Muscle of arm (tissue), 1 donor: ENCODE measurements at regions not wholly inside any gene's neighbourhood (a gene's known extent, or its start where the extent isn't known, plus 50 kb on each side); places are given as distances from the start of the nearest gene placed in this dataset.
"Not testable (repeated sequence)": the region's sequence is repeated elsewhere in the genome, so short reads cannot be mapped to it uniquely, and the experiment has no call there.

ENCODE experiments used
- DNase-seq: peaks from one replicate; pipeline ENCODE4 v3.0.0-alpha.2; 2013

DNA sequence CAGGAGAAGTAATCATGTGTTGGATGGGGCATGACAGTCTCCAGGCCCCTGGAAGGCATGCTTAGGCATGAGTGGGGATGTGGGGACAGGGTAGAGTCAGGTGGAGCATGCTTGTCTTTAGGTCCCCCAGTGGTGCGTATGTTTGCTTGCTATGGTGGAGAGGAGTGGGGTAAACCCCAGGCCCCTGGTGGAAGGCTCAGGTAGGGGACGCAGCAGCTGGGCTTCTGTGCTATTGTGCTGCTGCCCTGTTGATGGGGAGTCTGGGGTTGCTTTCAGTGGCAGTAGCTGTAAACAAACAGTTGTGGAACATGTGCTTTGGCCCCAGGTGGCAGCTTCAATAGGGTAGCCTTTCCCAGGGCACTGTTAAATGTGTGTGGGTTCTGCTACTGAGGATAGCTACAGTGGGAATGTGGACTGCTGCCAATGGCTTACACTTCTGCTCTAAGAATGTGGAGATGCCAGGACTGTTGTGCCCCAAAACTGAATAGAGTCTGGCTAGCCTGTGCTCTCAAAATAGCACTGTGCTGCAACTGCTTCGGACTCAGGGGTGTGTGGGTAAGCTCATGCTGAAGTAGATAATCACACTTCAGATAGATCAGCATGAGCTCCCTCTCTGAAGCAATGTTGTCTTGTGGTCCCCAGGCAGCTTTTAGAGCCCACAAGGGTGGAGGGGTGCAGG is 1257.3 kb downstream of the DIAPH3 start:
- no peak for DNase-seq

DNA sequence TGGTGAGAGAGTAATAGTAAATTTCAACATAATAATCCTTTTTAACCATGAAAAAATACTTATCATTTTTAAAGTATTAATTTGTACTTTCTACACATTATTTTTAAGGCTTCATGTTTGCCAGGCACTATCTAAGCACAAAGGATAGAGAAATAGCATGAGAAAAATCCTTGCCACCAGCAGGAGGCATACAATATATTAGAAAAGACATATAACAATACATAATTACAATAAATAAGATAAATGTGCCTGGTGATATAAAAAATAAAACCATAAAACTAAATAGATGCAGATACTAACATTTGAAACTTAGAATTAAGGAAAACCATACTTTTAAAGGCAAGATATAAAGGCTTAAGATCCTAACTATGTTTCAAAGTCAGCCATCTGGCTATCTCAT is 1256.4 kb downstream of the DIAPH3 start:
- DNase-seq, result no peak

DNA sequence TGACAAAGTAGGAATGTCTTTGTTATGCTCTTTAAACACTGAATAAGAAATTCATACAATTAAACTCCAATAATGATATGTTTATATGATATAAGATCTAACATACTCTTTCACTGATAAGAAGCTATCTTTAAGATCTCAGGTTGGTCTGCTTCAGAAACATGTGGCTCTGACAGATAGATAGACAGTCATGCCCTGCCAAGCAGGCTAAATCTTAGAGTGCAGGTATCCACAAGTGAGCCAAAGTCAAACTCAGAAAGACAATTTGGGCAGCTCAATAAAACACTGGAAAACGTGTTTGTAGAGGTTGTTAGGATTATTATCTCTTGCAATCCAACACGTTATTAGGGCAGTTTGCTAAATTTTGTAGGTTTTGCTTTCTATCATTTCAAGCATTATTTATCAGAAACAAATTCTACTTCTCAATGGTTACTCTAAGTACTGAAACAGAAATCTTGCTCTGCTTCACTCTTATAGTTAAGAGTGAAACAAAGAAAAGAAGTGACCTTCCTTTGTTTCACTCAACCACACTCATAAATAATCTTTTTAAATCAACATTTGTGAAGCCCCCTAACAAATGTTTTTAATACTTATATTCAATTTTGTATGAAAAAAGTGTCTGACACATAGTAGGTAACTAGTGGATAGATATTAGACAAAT is 1255.6 kb downstream of the DIAPH3 start:
- DNase-seq, result no peak

DNA sequence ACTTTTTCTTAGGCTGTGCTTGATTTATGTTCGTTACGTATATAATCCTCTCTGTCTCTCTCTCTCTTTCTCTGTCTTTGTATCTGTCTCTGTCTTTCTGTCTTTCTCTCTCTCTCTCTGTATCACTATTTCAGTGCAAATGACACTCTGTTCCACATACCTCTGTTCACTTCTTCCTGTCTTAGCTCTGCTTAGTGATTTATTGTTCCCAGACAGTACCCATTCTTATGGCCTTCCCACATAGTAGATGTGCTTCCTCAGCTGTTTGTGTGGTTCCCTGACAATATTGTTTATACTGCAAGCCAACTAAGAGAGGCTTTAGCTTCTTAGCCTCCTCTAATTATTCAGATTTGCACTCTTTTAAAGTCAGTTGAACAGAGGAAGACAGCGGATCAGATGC is 1244.2 kb downstream of the DIAPH3 start:
- DNase-seq, result no peak

DNA sequence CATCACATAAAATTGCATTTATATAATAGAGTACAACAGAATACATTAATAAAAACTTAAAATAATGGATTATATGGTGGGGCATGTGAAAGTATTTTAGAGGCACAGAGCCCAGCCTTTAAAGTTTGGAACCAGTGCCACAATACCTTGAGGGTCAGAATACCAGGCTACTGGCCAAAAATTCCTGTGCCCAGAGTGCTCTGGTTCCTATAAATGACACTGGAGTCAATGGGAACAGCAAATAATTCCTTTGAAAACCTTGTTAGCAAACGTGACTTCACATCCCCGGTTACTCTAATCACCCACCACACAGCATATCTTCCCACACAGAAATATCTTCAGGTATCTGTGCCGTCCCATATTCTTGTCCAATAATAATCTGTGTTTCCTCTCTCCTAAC is 1242.6 kb downstream of the DIAPH3 start:
- no peak for DNase-seq

DNA sequence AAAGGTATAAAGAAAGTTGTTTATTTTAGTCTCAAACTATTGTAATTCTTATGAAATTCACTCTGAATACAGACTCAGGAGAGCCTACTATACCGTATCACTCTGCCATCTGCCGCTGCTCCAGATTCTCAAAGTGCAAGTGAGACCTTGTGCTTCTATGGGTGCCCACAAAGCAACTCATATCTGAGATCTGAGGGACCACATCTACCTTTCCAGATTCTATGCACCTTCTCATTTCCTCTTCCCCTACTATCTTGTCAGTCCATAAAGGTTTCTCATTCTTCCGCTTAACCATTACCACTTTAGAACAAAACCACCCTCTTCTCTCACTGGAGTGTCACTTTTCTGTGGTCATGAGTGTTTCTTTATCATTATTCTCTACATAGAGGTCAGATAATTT is 1236.9 kb downstream of the DIAPH3 start:
- no peak for DNase-seq

DNA sequence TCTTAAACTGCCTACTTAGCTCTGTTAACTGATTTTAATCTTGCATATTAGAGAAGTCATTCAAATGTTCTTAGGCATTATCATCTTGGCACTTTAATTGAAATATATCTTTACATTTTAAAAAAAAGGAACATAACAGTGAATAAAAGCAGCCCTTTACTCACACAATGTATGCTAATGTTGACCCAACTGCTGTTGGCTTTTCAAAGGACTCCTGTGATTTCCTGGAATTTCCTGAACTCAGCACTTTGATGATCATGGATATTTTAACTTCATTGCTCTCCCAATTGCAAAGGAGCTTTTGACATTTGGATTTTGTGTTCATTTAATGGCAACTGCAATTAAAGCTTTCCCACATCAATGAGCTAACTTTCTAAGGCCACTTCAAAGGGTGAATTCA is 1230.3 kb downstream of the DIAPH3 start:
- DNase-seq, result no peak

DNA sequence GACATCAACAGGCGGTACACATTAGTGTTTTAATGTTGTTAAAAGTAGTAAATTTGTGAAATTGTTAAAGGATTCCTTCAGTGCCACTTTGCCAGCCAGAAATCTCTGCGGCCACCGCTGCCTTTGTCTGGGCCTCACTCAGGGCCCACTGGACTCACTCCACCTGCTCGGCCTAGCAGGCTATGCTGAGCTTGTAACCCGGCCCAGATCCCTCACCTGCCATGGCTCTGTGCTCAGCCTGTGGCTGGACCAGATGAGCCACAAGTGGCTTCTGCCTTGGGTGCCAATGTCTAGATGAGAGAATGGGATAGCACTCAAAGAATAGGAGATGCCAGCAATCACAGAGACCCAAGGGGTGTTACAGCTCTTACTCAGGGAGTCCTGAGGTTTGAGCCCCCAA is 1228.0 kb downstream of the DIAPH3 start:
- no peak for DNase-seq

DNA sequence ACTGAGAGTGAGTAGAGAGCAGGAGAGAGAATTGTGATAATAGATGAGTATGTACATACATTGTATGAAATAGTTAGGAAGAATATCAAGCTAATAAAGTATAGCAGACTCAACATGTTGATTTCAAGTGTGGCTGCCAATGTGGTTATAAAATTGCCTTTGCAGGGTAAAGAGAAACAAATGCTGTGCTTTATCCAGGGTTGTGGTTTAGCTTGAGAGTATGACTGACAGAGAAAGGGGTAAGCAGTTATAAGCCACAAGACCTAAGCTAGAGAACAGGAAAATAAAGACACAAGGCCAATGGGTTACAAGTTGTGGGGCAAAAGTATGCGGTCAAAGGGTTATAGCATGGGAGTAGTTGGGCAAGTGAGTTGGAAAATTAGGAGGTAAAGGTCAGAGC is 1217.5 kb downstream of the DIAPH3 start:
- no peak for DNase-seq

DNA sequence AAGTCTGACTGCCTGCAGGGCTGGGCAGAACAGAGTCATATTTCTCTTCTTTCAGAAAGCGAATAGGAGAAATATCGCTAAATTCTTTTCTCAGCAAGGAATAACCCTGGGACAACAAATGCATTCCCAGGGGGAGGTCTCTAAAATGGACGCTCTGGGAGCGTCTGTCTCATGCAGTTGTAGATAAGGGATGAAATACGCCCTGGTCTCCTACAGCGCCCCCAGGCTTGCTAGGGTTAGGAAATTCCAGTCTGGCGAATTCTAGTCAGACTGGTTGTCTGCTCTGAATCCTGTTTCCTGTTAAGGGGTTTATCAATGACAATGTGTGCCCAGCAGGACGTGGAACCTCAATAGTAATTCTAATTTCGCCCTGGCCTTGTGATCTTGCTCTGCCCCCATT is 1214.1 kb downstream of the DIAPH3 start:
- no peak for DNase-seq

DNA sequence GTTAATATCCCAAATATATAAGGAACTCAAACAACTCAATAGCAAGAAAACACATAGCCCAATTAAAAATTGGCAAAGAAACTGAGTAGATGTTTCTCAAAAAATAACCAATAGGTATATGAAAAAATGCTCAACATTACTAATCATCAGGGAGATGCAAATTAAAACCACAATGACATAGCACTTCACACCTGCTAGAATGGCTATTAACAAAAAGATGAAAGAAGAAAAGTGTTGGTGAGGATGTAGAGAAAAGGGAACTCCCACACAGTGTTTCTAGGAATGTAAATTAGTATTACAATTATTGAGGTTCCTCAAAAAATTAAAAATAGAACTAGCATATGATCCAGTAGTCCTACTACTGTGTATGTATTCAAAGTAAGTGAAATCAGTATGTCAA is 1212.8 kb downstream of the DIAPH3 start:
- DNase-seq, result no peak

DNA sequence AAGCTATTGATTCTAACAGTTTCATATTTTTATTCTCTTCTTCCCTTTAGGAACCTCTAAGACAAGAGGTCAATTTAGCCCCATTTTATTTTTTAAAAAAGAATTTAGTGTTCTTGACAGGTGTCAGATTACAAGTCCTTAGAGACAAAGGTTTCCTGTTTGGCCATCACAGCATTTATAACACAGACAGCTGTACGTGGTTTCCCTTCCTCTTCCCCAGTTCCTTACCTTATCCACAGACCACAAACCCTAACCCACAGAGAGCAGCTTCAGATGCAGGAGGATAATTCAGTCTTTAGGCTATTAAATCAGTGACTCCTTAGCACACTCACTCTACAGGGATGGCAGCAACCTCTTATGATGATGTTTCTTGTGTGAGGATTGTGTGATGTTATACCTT is 1210.1 kb downstream of the DIAPH3 start:
- no peak for DNase-seq

DNA sequence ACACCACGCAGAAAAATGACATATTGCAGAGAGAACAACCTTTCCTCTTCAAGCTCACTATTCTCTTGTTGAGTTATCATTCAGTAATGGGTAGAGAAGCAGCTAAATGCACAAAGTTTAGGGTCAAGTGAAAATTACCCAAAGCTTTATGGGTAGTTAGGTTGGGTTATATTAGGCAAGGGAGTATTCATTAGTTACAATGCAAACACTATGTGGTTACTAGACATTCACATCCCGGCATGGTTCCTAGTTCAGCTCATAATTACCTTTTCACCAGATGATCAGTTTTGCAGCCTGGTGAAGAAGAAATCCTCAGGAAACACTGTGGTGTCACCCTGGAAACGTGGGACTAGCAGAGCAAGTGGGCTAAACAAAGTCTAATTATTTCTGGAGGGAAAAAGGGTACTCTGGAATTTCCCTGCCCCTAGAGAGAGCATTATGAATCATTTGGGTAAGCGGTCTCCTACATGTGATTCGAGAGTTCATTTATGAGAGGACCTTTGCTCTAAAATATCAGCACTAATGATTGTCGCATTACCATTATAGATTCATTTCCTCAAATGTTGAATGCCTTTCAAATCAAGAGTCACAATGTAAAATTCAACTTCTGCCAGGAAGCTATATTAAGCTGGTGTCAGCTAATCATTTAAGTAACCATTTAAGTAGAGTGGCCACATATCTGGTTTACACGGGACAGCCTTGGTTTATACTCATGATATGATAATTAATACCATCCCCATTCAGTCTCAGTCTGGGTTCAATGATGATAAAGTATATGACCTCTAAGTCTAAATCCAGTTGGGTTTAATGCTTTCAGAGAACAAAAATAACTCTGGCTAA is 1208.0 kb downstream of the DIAPH3 start:
- DNase-seq, result no peak

DNA sequence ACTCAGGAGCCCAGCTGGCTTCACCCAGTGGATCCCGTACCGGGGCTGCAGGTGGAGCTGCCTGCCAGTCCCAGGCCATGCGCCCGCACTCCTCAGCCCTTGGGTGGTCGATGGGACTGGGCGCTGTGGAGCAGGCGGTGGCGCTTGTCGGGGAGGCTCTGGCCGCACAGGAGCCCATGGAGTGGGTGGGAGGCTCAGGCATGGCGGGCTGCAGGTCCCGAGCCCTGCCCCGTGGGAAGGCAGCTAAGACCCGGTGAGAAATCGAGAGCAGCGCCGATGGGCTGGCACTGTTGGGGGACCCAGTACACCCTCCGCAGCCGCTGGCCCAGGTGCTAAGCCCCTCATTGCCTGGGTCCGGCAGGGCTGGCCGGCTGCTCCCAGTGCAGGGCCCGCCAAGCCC is 1205.6 kb downstream of the DIAPH3 start:
- DNase-seq, result not testable (repeated sequence)

DNA sequence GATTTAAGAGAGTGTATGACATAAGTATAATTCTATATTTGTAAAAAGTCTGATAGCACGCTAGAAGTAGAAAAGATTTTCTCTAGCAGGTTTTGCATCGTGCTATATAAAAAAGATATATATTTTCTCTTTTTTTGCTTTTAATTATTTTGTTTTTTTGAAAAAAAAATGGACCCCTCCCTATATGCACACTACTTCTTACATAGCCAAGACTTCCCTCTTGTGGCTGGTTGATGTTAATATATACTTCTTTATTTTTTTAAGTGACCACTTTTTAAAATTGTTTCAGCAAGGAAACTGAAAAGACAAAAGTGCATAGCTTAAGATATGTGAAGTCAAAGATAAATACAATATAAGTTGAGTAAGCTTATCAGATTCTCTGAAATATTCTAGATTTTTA is 1202.8 kb downstream of the DIAPH3 start:
- DNase-seq, result peak; percentile 13

DNA sequence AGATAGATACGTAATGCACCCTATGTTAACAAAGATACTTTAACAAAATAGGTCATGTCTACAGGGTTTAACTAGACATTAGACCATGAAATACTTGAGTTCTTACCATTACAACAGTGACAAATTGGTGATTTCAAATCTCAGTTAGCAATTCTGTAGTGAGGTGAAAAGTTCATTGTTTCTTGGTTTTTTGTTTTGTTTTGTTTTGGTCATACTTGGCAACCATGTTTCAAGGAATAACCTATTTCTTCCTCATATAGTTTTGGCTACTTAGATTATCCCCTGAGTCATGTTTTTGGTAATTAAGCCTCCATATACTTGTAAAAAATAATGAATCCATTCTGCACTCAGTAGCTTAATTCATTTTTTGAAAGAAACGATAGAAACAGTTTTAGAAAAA is 1200.4 kb downstream of the DIAPH3 start:
- no peak for DNase-seq

DNA sequence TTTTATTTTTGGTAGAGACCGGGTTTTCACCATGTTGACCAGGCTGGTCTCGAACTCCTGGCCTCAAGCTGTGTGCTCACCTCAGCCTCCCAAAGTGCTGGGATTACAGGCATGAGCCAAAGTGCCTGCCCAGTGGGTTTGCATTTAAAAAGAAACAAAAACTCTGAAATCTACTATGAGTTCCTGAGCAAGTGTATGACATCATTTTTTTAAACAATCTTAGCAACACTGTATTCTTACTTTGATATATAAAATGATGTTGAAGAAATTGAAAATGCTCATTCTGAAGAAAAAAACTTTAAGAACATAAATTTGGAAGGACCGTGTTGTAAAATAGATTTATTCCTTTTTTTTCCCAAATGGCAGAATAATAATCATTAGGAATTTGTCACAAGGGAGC is 1199.7 kb downstream of the DIAPH3 start:
- DNase-seq, result no peak

DNA sequence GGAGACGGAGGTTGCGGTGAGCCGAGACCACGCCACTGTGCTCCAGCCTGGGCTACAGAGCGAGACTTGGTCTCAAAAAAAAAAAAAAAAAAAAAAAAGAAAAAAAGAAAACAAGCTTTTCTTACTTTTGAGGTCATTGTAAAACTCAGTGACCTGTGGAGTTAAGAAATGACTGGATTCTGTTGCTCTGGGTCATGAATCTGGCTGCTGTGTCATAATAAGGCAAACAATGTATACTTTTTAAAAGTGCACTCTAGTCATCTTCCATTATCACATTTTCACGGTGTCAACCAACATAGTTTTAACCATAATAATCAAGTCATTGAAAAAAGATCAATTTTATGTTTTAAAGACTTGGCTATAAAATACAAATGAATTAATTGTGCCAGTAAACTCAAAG is 1186.6 kb downstream of the DIAPH3 start:
- no peak for DNase-seq

DNA sequence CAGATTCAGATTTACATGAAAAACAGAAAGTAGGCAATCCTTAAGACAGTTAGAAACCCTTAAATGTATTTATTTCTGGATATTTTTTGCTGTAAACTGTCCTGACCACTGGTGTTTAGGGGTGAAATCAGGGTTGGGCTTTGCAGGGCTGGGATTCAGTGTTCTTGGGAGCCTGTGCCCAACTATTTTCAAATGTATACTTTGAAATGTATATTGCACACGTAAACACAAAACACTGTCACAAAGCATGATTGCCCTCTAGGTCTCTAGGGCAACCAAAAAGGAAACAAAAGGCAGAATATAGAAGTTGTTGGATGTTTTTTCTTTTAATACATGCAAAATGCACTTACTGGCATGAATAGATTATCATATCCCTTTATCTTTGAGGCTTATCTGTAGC is 1185.4 kb downstream of the DIAPH3 start:
- DNase-seq, result no peak

DNA sequence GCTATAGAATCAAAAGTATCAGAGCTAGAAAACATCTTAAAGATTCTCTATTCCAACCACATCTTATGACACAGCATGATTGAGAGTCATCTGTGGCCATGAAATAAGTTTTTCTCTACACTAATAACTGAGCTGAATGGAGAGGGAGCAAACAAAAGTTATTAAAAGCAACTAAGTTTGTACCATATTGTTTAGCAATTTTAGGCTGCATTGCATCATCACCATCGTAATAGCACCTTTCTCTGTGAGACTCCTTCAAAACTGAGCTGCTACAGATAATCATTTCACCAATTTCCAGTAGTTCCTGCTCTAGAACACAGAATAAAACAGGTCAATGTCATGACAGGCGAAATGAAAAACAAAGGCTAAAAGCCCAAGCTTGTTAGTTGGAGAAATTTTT is 1183.9 kb downstream of the DIAPH3 start:
- DNase-seq, result no peak

DNA sequence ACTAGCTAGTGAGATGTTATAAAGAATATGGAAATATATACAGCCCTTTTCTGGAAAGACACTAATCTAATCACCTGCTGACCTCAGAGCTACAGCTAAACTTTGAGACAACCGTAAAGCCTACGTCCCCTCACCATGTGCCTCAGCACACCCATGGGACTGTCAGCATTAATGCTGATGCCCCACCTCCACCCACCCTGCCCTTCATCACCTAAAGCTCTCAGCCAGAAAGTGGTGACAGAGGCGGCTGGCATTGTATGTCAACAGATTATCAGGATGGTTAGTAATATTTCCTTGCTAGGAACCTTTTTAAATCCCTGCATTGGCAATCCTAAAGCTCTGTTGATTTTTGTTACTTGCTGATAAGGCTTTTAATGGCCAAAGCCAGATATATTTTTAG is 1177.9 kb downstream of the DIAPH3 start:
- no peak for DNase-seq

DNA sequence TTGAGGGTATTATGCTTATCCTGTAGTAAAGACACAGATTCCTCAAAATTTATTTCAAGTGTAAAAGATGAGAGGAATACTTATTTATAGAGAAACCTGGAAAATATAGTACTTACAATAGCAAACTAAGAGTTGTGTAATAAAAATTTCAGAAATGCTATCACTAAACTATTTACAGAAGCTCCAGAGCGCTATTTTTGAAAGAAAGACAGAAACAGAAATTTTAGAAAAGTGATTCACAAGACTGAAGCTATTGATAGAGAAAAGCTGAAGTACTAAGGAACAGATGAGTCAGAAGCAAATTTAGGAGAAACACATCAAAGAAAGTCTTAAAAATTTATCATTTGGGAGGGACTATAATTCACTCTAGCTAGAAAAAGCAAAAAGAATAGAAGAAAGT is 1174.2 kb downstream of the DIAPH3 start:
- DNase-seq, result no peak

DNA sequence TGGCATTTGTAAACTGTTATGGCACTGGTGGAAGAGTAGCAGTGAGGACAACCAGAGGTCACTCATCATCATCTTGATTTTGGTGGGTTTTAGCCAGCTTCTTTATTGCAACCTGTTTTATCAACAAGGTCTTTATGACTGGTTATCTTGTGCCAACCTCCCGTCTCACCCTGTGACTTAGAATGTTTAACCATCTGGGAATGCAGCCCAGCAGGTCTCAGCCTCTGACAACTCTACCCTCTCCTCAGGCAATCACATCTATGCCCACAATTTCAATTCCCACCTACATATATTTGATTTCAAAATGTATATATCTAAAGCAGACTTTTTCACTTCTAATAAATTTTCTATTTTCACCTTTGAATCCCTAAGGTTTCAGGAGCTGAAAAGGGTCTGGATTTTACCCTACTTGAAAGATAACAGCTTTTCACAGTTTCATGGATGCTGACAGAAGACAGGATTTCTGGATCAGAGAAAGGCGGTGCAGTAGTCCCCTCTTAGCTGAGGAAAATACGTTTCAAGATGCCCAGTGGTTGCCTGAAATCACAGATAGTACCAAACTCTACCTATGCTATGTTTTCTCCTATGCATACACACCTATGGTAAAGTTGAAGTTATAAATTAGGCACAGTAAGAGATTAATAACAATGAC is 1171.8 kb downstream of the DIAPH3 start:
- no peak for DNase-seq
